ENCODE measurements at regions not wholly inside any gene's neighbourhood (a gene's known extent, or its start where the extent isn't known, plus 50 kb on each side); places are given as distances from the start of the nearest gene placed in this dataset.

- no peak for DNase-seq (ENCODE audit: low spot score)
These were observed 317.3 kb upstream of the NECTIN3 start for GRCh38 chr3:110754212-110754916.

GRCh38 chr3:110755345-110755744 lies 316.3 kb upstream of the NECTIN3 start:
- DNase-seq (ENCODE audit: low spot score): no peak

GRCh38 chr3:110756705-110757104 lies 314.9 kb upstream of the NECTIN3 start:
- no peak for DNase-seq (ENCODE audit: low spot score)

- no peak for DNase-seq (ENCODE audit: low spot score)
These were observed 313.4 kb upstream of the NECTIN3 start for GRCh38 chr3:110758208-110758607.

- DNase-seq (ENCODE audit: low spot score): no peak
These were observed 304.5 kb upstream of the NECTIN3 start for GRCh38 chr3:110767156-110767555.

GRCh38 chr3:110767838-110768237 lies 303.8 kb upstream of the NECTIN3 start:
- DNase-seq (ENCODE audit: low spot score): no peak

GRCh38 chr3:110773413-110773954 lies 298.1 kb upstream of the NECTIN3 start:
- DNase-seq (ENCODE audit: low spot score): no peak

GRCh38 chr3:110774496-110775265 lies 296.9 kb upstream of the NECTIN3 start:
- DNase-seq (ENCODE audit: low spot score): no peak

- DNase-seq (ENCODE audit: low spot score): no peak
These were observed 292.0 kb upstream of the NECTIN3 start for GRCh38 chr3:110779581-110779980.

- no peak for DNase-seq (ENCODE audit: low spot score)
These were observed 288.1 kb upstream of the NECTIN3 start for GRCh38 chr3:110783541-110783940.

- no peak for DNase-seq (ENCODE audit: low spot score)
These were observed 282.8 kb upstream of the NECTIN3 start for GRCh38 chr3:110788794-110789193.

GRCh38 chr3:110789315-110789714 lies 282.3 kb upstream of the NECTIN3 start:
- no peak for DNase-seq (ENCODE audit: low spot score)

GRCh38 chr3:110790631-110791030 lies 281.0 kb upstream of the NECTIN3 start:
- no peak for DNase-seq (ENCODE audit: low spot score)

GRCh38 chr3:110791995-110792686 lies 279.5 kb upstream of the NECTIN3 start:
- no peak for DNase-seq (ENCODE audit: low spot score)

GRCh38 chr3:110793611-110794010 lies 278.0 kb upstream of the NECTIN3 start:
- no peak for DNase-seq (ENCODE audit: low spot score)

- DNase-seq (ENCODE audit: low spot score): no peak
These were observed 276.5 kb upstream of the NECTIN3 start for GRCh38 chr3:110795163-110795562.

GRCh38 chr3:110799271-110799670 lies 272.3 kb upstream of the NECTIN3 start:
- no peak for DNase-seq (ENCODE audit: low spot score)

- no peak for DNase-seq (ENCODE audit: low spot score)
These were observed 266.8 kb upstream of the NECTIN3 start for GRCh38 chr3:110804856-110805255.

GRCh38 chr3:110806924-110807323 lies 264.7 kb upstream of the NECTIN3 start:
- no peak for DNase-seq (ENCODE audit: low spot score)

GRCh38 chr3:110808630-110809029 lies 263.0 kb upstream of the NECTIN3 start:
- no peak for DNase-seq (ENCODE audit: low spot score)

GRCh38 chr3:110810356-110810755 lies 261.3 kb upstream of the NECTIN3 start:
- DNase-seq (ENCODE audit: low spot score): no peak

GRCh38 chr3:110811050-110811449 lies 260.6 kb upstream of the NECTIN3 start:
- no peak for DNase-seq (ENCODE audit: low spot score)

- DNase-seq (ENCODE audit: low spot score): no peak
These were observed 258.1 kb upstream of the NECTIN3 start for GRCh38 chr3:110813541-110813940.

Data from kidney capillary endothelial cell (primary cell).